Cardiac fibroblast (primary cell): ENCODE measurements at regions not wholly inside any gene's neighbourhood (a gene's known extent, or its start where the extent isn't known, plus 50 kb on each side); places are given as distances from the start of the nearest gene placed in this dataset.

Experiments
- DNase-seq, 2 donors: peaks; one replicate each; pipeline versions ENCODE4 v3.0.0 to v3.0.0-alpha.2; 2010; ENCODE audit warnings: low read depth in 2 of 2
- H3K4me3 ChIP-seq, 2 donors: replicated peaks in 1 of 2; 1 replicate in 1 of 2; 2 replicates in 1 of 2; pipeline ENCODE4 v1.5.1; 2011; ENCODE audit warnings: low read depth in 2 of 2, low read length in 2 of 2, mild to moderate bottlenecking in 2 of 2, moderate library complexity in 1 of 2
- CTCF ChIP-seq: IDR thresholded peaks from one replicate; pipeline ENCODE4 v1.5.1; 2011; ENCODE audit warnings: low read depth, mild to moderate bottlenecking, low read length, inconsistent platforms

- TF ChIP-seq CTCF: no peak
- H3K4me3 ChIP-seq: no peak overlapping the region
- DNase-seq: no peak
Observed at GRCh38 chr10:71144824-71145223, 67.5 kb upstream of the UNC5B start.

GRCh38 chr10:71145352-71145945 lies 66.9 kb upstream of the UNC5B start:
- H3K4me3 ChIP-seq: no peak overlapping the region
- TF ChIP-seq CTCF: no peak
- DNase-seq: no peak

- H3K4me3 ChIP-seq: no peak overlapping the region
- DNase-seq: no peak
- TF ChIP-seq CTCF: no peak
Observed at GRCh38 chr10:71150796-71151195, 61.6 kb upstream of the UNC5B start.

- H3K4me3 ChIP-seq: no peak overlapping the region
- TF ChIP-seq CTCF: no peak
- DNase-seq: no peak
Observed at GRCh38 chr10:71152043-71152442, 60.3 kb upstream of the UNC5B start.

GRCh38 chr10:71156436-71156835 lies 55.9 kb upstream of the UNC5B start:
- no peak overlapping the region for H3K4me3 ChIP-seq
- no peak for TF ChIP-seq CTCF
- DNase-seq: peak in 1 of 2 donors; percentile 7

DNA sequence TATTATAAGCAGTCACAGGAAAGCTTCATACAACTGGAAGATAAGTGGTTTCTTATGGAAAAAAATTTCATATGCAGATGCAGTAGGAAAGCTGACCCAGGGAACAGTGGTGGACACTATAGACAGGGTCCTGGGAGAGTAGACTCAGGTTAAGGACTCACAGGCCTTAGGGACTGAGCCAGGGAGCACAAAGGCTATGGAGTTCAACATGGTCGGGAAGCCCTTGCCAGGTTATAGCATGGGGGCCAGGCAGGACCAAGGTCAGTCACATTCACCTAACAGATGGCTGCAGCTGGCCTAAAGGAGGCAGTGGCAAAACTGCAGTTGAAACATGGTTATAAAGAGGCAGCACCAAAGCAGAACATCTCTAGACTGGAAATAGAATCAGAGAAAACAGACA lies 54.9 kb upstream of the UNC5B start:
- no peak for TF ChIP-seq CTCF

GRCh38 chr10:71158251-71158650 lies 54.1 kb upstream of the UNC5B start:
- TF ChIP-seq CTCF: no peak
- no peak overlapping the region for H3K4me3 ChIP-seq
- no peak for DNase-seq

More for the DNA sequence above, 54.9 kb upstream of the UNC5B start:
- no peak for DNase-seq
- H3K4me3 ChIP-seq: no peak overlapping the region
